ENCODE measurements at regions not wholly inside any gene's neighbourhood (a gene's known extent, or its start where the extent isn't known, plus 50 kb on each side); places are given as distances from the start of the nearest gene placed in this dataset.

- TF ChIP-seq ZBTB44 (tag by site-specific recombination; IDR thresholded peaks at IDR 0.05) (no peak), ZNF645 (tag by site-specific recombination; IDR thresholded peaks at IDR 0.05) (no peak), TRIM28 (IDR thresholded peaks at IDR 0.05; ENCODE audit: borderline replicate concordance, low read length) (no peak), ZNF175 (tag by site-specific recombination; IDR thresholded peaks at IDR 0.05) (no peak), ZNF138 (tag by site-specific recombination; IDR thresholded peaks at IDR 0.05; ENCODE audit: borderline replicate concordance) (no peak), ZNF629 (tag by site-specific recombination; IDR thresholded peaks at IDR 0.05) (no peak), BCL11B (tag by site-specific recombination; IDR thresholded peaks at IDR 0.05; ENCODE audit: low read depth) (no peak), ZBTB21 (tag by site-specific recombination; IDR thresholded peaks at IDR 0.05) (no peak)
Observed at GRCh38 chr12:61879229-61879628, 381.0 kb upstream of the USP15 start (continued).

DNA sequence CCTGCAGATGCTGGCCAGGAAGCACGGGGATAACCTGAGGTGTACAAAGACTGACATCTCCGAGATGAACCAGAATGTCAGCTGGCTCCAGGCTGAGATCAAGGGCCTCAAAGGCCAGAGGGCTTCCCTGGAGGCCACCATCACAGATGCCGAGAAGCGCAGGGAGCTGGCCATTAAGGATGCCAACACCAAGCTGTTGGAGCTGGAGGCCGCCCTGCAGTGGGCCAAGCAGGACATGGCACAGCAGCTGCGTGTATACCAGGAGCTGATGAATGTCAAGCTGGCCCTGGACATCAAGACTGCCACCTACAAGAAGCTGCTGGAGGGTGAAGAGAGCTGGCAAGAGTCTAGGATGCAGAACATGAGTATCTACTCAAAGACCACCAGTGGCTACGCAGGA, 380.0 kb upstream of the USP15 start:
- Histone ChIP-seq H3K4me1 (ENCODE audit: control insufficient read depth, insufficient read depth, low read length) (no peaks in the 10 kb centered on the region), H3K9me3 (ENCODE audit: control insufficient read depth, insufficient read depth, low read depth, low read length) (no peaks in the 10 kb centered on the region), H3K4me3 (ENCODE audit: low read depth, low read length) (no peak overlapping the region), H3K36me3 (ENCODE audit: control insufficient read depth in 2 of 2, insufficient read depth in 1 of 2, low read length in 2 of 2) (no peaks in the 10 kb centered on the region), H3K27ac (ENCODE audit: extremely low read depth, low read depth, low read length) (no peak overlapping the region)
- CTCF ChIA-PET, result no interaction called here
- POLR2A ChIA-PET, result no interaction called here
- TF ChIP-seq ZNF670 (tag by site-specific recombination; IDR thresholded peaks at IDR 0.05; ENCODE audit: low read depth) (no peak), HOXA7 (CRISPR knock-in tag; IDR thresholded peaks at IDR 0.05; ENCODE audit: borderline replicate concordance) (no peak), BCL11A (tag by site-specific recombination; IDR thresholded peaks at IDR 0.05; ENCODE audit: low read depth) (no peak), ZNF791 (tag by site-specific recombination; IDR thresholded peaks at IDR 0.05) (no peak), TSHZ1 (tag by site-specific recombination; IDR thresholded peaks at IDR 0.05; ENCODE audit: borderline replicate concordance) (no peak), ZNF112 (tag by site-specific recombination; IDR thresholded peaks at IDR 0.05) (no peak), ZNF707 (tag by site-specific recombination; IDR thresholded peaks at IDR 0.05) (no peak), ZNF777 (tag by site-specific recombination; IDR thresholded peaks at IDR 0.05; ENCODE audit: borderline replicate concordance) (no peak), ZSCAN16 (tag by site-specific recombination; IDR thresholded peaks at IDR 0.05) (no peak), ZNF626 (tag by site-specific recombination; IDR thresholded peaks at IDR 0.05) (no peak), ZNF473 (tag by site-specific recombination; IDR thresholded peaks at IDR 0.05) (no peak)
- TF ChIP-seq, protein P1, sequence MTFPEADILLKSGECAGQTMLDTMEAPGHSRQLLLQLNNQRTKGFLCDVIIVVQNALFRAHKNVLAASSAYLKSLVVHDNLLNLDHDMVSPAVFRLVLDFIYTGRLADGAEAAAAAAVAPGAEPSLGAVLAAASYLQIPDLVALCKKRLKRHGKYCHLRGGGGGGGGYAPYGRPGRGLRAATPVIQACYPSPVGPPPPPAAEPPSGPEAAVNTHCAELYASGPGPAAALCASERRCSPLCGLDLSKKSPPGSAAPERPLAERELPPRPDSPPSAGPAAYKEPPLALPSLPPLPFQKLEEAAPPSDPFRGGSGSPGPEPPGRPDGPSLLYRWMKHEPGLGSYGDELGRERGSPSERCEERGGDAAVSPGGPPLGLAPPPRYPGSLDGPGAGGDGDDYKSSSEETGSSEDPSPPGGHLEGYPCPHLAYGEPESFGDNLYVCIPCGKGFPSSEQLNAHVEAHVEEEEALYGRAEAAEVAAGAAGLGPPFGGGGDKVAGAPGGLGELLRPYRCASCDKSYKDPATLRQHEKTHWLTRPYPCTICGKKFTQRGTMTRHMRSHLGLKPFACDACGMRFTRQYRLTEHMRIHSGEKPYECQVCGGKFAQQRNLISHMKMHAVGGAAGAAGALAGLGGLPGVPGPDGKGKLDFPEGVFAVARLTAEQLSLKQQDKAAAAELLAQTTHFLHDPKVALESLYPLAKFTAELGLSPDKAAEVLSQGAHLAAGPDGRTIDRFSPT (tag by site-specific recombination; IDR thresholded peaks at IDR 0.05), result no peak
- TF ChIP-seq, protein P2, sequence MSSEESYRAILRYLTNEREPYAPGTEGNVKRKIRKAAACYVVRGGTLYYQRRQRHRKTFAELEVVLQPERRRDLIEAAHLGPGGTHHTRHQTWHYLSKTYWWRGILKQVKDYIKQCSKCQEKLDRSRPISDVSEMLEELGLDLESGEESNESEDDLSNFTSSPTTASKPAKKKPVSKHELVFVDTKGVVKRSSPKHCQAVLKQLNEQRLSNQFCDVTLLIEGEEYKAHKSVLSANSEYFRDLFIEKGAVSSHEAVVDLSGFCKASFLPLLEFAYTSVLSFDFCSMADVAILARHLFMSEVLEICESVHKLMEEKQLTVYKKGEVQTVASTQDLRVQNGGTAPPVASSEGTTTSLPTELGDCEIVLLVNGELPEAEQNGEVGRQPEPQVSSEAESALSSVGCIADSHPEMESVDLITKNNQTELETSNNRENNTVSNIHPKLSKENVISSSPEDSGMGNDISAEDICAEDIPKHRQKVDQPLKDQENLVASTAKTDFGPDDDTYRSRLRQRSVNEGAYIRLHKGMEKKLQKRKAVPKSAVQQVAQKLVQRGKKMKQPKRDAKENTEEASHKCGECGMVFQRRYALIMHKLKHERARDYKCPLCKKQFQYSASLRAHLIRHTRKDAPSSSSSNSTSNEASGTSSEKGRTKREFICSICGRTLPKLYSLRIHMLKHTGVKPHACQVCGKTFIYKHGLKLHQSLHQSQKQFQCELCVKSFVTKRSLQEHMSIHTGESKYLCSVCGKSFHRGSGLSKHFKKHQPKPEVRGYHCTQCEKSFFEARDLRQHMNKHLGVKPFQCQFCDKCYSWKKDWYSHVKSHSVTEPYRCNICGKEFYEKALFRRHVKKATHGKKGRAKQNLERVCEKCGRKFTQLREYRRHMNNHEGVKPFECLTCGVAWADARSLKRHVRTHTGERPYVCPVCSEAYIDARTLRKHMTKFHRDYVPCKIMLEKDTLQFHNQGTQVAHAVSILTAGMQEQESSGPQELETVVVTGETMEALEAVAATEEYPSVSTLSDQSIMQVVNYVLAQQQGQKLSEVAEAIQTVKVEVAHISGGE (tag by site-specific recombination; conservative IDR thresholded peaks at IDR 0.05; ENCODE audit: low read depth), result no peak
- TF ChIP-seq, protein P3, sequence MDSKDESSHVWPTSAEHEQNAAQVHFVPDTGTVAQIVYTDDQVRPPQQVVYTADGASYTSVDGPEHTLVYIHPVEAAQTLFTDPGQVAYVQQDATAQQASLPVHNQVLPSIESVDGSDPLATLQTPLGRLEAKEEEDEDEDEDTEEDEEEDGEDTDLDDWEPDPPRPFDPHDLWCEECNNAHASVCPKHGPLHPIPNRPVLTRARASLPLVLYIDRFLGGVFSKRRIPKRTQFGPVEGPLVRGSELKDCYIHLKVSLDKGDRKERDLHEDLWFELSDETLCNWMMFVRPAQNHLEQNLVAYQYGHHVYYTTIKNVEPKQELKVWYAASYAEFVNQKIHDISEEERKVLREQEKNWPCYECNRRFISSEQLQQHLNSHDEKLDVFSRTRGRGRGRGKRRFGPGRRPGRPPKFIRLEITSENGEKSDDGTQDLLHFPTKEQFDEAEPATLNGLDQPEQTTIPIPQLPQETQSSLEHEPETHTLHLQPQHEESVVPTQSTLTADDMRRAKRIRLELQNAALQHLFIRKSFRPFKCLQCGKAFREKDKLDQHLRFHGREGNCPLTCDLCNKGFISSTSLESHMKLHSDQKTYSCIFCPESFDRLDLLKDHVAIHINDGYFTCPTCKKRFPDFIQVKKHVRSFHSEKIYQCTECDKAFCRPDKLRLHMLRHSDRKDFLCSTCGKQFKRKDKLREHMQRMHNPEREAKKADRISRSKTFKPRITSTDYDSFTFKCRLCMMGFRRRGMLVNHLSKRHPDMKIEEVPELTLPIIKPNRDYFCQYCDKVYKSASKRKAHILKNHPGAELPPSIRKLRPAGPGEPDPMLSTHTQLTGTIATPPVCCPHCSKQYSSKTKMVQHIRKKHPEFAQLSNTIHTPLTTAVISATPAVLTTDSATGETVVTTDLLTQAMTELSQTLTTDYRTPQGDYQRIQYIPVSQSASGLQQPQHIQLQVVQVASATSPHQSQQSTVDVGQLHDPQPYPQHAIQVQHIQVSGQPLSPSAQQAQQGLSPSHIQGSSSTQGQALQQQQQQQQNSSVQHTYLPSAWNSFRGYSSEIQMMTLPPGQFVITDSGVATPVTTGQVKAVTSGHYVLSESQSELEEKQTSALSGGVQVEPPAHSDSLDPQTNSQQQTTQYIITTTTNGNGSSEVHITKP (tag by site-specific recombination; IDR thresholded peaks at IDR 0.05), result no peak

Measured in HEK293 (cell line).